HPDE6-E6E7 (cell line): ENCODE measurements at regions not wholly inside any gene's neighbourhood (a gene's known extent, or its start where the extent isn't known, plus 50 kb on each side); places are given as distances from the start of the nearest gene placed in this dataset.
"Not testable (repeated sequence)": the region's sequence is repeated elsewhere in the genome, so short reads cannot be mapped to it uniquely, and the experiment has no call there.

Source experiments
- DNase-seq: peaks from one replicate; pipeline ENCODE4 v3.0.0; 2011; ENCODE audit warnings: missing footprints; ENCODE audit errors: extremely low spot score

- no peak for DNase-seq
These were observed 320.3 kb downstream of the DMAC1 start for GRCh38 chr9:7479300-7479699.

DNA sequence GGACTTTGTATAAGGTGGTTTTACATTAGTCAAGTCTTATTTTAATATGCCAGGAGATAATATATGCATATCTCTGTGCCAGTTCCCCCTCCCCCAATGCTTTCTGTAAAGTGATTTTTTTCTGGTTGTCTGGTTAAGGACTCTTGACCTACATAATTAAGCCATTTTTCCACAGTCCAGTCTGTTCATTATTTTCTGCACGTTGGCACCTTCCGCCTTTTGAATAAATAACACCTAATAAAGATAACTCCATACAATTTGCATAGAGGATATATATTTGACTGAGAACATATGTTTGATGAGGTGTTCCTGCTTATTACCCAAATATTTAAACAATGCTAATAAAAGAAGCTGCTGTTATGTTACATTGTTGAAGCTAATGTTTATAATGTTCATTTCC is 320.9 kb downstream of the DMAC1 start:
- no peak for DNase-seq

DNA sequence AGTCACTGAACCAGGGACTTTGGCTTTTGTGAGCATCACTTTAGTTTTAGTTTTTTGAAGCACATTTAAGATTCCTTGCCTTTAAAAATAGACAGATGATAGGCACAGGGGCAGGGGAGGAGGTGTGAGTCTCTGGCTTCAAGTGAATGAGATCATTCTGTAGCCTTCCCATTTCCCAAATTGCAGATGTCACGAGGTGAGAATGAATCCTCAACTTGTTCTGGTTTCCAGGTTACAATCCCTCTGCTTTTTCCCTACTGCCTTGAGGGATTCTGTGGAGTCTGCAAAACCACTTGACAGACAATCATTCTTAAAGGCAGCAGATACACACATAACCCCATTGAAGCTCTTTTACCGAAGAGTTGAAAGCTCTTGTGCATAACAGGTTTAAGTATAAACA is 332.4 kb downstream of the DMAC1 start:
- DNase-seq, result no peak

DNA sequence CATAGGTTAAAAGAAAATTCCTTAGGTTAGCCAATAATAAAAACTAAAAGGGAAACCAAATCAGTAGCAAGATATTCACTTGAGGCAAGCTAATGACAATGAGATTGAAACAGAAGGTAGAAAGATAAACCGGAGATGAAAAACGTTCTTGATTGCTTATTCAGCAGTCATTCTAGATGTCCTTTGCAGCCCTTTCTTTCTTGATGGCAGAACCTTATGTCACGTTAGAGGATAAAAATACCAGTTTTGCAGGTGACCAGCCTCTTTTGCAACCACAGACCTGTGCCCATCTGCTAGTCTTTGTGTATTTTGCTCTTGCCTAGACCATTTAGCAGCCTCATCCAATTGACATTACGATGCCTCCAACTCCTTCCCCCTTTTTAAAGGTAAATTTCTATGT is 337.8 kb downstream of the DMAC1 start:
- no peak for DNase-seq

DNA sequence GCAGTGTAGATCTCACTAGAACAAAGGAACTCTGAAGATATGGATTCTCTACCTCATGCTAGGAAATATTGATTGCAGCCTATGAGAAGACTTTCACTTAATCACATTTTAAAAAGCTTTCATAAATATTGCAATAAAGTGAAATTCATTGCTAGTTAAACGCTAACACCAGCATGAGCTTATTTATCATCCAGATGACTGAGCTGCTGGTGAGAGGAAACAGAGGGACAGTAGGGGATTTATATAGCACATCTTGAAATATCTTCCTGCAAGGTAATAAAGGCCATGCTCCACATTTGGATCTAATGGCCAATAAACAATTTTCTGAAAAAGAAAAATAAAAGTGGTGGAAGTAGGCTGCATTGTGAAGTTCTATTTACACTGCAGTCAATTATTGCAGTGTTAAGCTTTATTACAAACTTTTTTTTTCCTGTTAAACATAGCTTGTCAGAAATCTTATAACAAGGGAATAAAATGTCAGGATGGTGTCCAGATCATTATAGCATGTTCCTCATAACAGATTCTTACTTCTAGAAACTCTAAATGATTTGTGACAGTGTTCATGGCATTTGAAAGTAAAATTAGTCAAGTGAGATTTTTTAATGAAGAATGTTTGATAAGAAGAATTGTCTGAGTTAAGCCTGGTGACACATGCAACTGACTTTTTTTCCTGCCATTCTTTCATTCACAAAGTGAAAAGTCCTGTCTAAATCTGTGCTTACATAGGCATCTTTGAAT is 342.6 kb downstream of the DMAC1 start:
- DNase-seq, result no peak

GRCh38 chr9:7456377-7456776 is 343.2 kb downstream of the DMAC1 start:
- DNase-seq, result no peak

GRCh38 chr9:7454624-7455023 is 345.0 kb downstream of the DMAC1 start:
- no peak for DNase-seq

- DNase-seq, result no peak
These were observed 347.2 kb downstream of the DMAC1 start for GRCh38 chr9:7452378-7452777.

GRCh38 chr9:7451062-7451461 is 348.5 kb downstream of the DMAC1 start:
- DNase-seq, result no peak

DNA sequence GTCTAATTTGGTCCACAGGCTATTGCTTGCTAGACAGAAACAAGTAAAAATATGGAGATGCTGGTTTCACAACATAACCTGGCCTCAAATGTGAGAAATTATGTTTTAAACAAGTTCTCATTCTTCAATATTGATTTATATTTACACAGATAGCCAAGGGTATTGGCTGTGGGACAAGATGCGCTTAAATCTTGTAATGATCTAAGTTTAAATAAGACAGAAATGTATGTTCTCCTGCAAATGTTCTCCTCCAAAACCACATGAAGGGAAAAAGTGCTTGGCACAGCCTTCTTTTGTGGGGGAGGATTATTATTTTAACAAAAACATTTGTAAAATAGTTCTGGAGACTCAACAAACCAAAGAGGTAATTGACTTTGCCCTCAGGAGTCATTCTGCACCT is 356.0 kb downstream of the DMAC1 start:
- no peak for DNase-seq

DNA sequence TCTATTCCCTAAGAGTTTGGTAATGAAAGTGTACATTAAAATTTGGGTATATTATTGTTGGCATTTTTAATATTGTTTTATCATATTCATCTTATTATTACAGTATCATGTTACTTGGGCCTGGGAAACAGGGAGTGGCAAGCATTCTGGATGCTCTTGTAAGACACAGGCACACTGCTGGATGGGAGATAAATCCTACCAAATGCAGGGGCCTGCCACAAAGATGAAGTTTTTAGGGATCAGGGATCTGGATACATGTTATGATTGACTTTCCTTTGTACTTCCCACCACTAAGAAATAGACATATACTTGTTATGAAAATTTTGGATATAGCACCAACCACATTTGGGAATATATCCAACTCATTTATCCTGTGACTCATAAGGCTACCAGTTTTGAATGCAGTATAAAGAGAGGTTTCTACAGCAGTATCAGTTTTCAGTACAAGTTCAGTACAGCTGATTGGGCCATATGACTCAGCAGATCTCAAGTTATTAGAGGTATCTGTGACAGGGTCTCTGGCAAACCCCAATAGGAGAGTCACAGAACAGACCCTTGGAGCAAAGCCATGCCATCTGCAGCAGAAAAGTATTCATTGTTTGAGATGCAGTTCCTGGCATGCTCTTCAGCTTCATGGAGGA is 360.1 kb downstream of the DMAC1 start:
- DNase-seq, result no peak

GRCh38 chr9:7436754-7437153 is 362.8 kb downstream of the DMAC1 start:
- no peak for DNase-seq

DNA sequence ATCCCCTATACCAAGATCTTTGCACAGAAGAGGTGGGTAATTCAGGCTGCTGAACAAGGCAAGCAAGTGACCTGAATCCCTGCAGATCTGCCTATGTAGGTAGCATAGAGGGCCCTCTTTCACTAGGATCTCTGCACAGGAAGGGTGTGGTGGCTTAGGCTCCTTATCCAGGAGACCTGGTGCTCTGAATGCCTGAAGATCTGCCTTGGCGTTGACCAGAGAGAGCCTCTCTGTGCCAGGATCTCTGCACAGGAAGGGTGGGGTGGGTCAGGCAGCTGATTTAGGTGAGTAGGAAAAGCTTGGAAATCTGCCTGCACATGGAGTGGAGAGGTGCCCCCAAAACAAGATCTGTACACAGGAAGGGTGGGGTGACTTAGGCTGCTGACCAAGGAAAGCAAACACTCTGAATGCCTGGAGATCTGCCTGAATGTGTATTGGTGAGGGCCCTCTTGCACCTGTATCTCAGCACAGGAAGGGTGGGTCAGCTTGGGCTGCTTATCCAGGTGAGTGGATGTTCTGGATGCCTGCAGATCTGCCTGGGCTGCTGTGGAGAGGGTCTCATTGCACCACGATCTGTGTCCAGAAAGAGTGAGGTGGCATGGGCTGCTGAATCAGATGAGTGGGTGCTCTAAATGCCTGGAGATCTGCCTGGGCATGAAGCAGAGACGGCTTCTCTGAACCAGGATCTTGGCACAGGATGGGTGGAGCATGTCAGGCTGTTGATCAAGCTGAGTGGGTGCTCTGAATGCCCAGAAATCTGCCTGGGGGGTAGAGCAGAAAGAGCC is 365.9 kb downstream of the DMAC1 start:
- no peak for DNase-seq

DNA sequence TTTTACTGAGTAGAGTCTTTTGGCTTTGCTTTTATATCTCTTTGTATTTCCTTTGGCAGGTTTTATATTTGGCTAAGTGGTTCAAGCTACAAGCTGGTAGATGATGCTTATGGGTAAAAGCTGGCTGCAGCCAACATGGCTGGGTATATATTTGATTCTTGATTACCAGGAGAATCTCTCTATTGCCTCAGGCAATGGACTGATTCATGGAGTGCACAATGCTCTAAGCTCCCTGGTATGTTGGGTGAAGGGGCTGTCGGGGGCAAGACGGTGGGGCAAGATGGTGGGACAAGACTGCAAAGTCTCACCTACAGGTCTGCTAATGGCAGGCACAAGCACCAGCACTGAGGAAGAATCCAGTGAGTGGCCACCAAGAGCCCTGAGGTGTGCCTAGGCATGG is 366.6 kb downstream of the DMAC1 start:
- no peak for DNase-seq

DNA sequence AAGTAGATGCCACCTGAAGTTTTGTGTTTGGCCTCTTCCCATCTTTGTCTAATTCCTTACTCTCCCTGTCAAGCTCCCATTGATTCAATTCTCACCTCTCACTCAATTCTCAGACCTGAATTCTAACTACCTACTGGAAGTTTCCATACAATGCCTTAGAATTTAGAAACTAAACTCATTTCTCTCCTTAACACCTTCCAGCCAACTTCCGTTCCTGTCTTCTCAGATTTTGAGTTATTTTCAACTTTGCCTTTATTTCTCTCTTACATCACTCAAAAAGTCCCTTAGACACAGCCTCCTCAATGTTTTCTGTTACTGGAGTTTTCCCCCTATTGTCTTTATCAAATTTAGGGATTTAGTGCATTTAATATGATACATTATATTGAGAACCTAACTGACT is 382.2 kb downstream of the DMAC1 start:
- DNase-seq, result not testable (repeated sequence)

- no peak for DNase-seq
These were observed 383.7 kb downstream of the DMAC1 start for GRCh38 chr9:7415836-7416235.

GRCh38 chr9:7408845-7409244 is 390.7 kb downstream of the DMAC1 start:
- no peak for DNase-seq

DNA sequence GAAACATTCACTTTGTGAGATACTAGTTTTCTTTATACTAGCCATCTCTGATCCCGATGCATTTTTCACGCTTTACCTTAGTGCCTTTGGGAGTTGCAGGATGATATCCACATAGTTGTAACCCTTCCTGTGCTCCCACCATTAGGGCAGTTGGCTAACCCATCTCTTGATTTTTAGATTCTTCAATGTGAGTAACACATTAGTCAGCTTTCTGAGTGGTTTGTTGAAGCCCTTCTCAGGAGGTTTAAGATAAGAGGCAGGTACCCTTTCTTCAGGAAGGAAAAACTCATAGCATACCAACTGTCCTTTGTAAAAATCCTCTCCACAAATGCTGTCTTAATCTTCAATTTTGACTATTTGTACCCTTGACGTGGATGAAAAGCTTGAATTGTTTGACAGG is 392.3 kb downstream of the DMAC1 start:
- DNase-seq, result no peak

GRCh38 chr9:7405924-7406604 is 393.5 kb downstream of the DMAC1 start:
- DNase-seq, result no peak

- no peak for DNase-seq
These were observed 395.6 kb downstream of the DMAC1 start for GRCh38 chr9:7403839-7404487.

GRCh38 chr9:7403028-7403389 is 396.6 kb downstream of the DMAC1 start:
- DNase-seq, result no peak
